OCI-LY1 (cell line): ENCODE measurements at regions not wholly inside any gene's neighbourhood (a gene's known extent, or its start where the extent isn't known, plus 50 kb on each side); places are given as distances from the start of the nearest gene placed in this dataset.

Experiments used
- CTCF ChIP-seq: fragments of 200-600 bp; sonication (generic), shearing (Covaris generic); IDR thresholded peaks from 2 replicates; pipeline ENCODE4 v1.5.1; 2017; ENCODE audit warnings: mild to moderate bottlenecking, antibody characterized with exemption, low read length, moderate library complexity, mixed read lengths
- EZH2 ChIP-seq: fragments of 200-600 bp; sonication (generic), shearing (Covaris generic); IDR thresholded peaks from 2 replicates; pipeline ENCODE4 v1.8.0; 2017; ENCODE audit warnings: borderline replicate concordance, mixed run types, mild to moderate bottlenecking, antibody characterized with exemption, low read length, moderate library complexity, mixed read lengths

DNA sequence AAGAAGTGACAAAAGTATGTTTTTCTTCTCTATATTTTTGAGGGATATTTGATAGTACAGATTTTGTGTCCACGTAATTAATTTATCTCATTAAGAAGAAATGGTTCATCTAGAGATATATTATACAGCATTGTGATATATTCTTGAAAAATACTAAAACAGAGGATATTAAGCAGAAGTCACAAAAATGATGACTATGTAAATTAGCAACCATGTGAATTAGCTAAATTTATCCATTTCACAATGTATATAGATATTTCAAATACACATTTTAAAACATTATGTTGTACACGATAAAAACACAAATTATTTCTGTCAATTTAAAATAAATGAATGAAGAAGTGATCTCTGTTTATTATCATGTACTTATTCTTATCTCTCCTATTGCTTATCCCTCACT lies 989.5 kb downstream of the TUSC7 start:
- TF ChIP-seq CTCF: no peak
- TF ChIP-seq EZH2: no peak
